Gastrocnemius medialis (tissue), 4 donors: ENCODE measurements at regions not wholly inside any gene's neighbourhood (a gene's known extent, or its start where the extent isn't known, plus 50 kb on each side); places are given as distances from the start of the nearest gene placed in this dataset.

Experiments used
- POLR2A ChIP-seq, 2 donors: fragments of 450-650 bp; IDR thresholded peaks; one replicate each; pipeline ENCODE4 v1.6.1; 2017; ENCODE audit warnings: antibody characterized with exemption in 2 of 2, mild to moderate bottlenecking in 2 of 2, moderate library complexity in 2 of 2
- TF ChIP-seq, protein P1 (sequence below), 5 experiments: fragments of 450-650 bp in 3 of 5; fragments of 200-600 bp in 2 of 5; sonication (generic) in 2 of 5; IDR thresholded peaks in 4 of 5; conservative IDR thresholded peaks in 1 of 5; 1 replicate in 4 of 5; 2 replicates in 1 of 5; pipeline ENCODE4 v1.5.1; 2016 to 2019; ENCODE audit warnings: antibody characterized with exemption in 5 of 5, mild to moderate bottlenecking in 3 of 5, moderate library complexity in 3 of 5

DNA sequence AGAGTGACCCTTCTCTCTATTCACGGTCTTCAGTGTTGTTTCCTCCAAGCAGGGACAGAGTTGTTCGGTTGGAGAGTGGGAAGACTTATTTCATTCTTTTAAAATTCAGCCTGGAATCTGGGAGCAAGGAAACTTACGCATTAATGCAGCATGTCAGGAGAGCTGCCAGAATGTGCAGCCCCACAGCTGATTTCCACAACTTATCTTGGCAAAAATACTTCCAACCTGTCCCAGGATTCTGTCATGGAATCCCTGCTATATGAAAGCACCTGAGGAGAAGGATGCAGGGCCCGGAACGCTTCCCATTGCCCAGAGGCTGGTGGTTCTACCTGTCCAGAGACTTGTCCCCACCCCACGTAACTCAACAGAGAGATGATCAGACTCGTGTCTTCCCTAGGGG is 86.9 kb upstream of the MKI67 start:
- TF ChIP-seq, protein P1, sequence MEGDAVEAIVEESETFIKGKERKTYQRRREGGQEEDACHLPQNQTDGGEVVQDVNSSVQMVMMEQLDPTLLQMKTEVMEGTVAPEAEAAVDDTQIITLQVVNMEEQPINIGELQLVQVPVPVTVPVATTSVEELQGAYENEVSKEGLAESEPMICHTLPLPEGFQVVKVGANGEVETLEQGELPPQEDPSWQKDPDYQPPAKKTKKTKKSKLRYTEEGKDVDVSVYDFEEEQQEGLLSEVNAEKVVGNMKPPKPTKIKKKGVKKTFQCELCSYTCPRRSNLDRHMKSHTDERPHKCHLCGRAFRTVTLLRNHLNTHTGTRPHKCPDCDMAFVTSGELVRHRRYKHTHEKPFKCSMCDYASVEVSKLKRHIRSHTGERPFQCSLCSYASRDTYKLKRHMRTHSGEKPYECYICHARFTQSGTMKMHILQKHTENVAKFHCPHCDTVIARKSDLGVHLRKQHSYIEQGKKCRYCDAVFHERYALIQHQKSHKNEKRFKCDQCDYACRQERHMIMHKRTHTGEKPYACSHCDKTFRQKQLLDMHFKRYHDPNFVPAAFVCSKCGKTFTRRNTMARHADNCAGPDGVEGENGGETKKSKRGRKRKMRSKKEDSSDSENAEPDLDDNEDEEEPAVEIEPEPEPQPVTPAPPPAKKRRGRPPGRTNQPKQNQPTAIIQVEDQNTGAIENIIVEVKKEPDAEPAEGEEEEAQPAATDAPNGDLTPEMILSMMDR (IDR thresholded peaks at IDR 0.05 in 4 of 5, conservative IDR thresholded peaks at IDR 0.05 in 1 of 5) = no peak
- TF ChIP-seq POLR2A (IDR thresholded peaks at IDR 0.05) = no peak
